Activated CD8-positive, alpha-beta T cell treated with anti-CD3 and anti-CD28 coated beads for 36 hours (primary cell): ENCODE measurements at regions not wholly inside any gene's neighbourhood (a gene's known extent, or its start where the extent isn't known, plus 50 kb on each side); places are given as distances from the start of the nearest gene placed in this dataset.

ENCODE experiments used
- ATAC-seq: fragments of 200-7000 bp; cut with Tn5 transposase; one replicate; pipeline ENCODE4 v1.10.0; 2021; ENCODE audit warnings: mild to moderate bottlenecking, moderate library complexity
- CTCF ChIA-PET: fragments of 350-600 bp; sonication (Branson Sonifier 250); formaldehyde crosslinking; loops from one replicate; lab custom pipeline; 2021; ENCODE audit warnings: antibody characterized with exemption; lab: Charles Lee
- POLR2A ChIA-PET: fragments of 350-600 bp; sonication (Branson Sonifier 250); formaldehyde crosslinking; loops from one replicate; lab custom pipeline; 2021; ENCODE audit warnings: antibody characterized with exemption; lab: Charles Lee
- DNase-seq: peaks from one replicate; pipeline ENCODE4 v3.0.0-alpha.2; 2020
- H3K27ac Mint-ChIP-seq: one replicate; pipeline ENCODE4 v1.8.0; 2021; ENCODE audit warnings: mild to moderate bottlenecking, mixed read lengths
- H3K27me3 Mint-ChIP-seq: one replicate; pipeline ENCODE4 v1.8.0; 2021; ENCODE audit warnings: mixed read lengths
- H3K36me3 Mint-ChIP-seq: one replicate; pipeline ENCODE4 v1.8.0; 2021; ENCODE audit warnings: low read depth, mixed read lengths
- H3K4me1 Mint-ChIP-seq: one replicate; pipeline ENCODE4 v1.8.0; 2021; ENCODE audit warnings: low read depth, mixed read lengths
- H3K4me3 Mint-ChIP-seq: one replicate; pipeline ENCODE4 v1.8.0; 2021; ENCODE audit warnings: mild to moderate bottlenecking, moderate library complexity, mixed read lengths
- H3K9me3 Mint-ChIP-seq: one replicate; pipeline ENCODE4 v1.8.0; 2021; ENCODE audit warnings: mixed read lengths
- intact Hi-C: fragments of 100-400 bp; cut with micrococcal nuclease; formaldehyde crosslinking; loops from one replicate; pipeline ENCODE4 v1.10.0; 2022
- TF ChIP-seq, protein P1 (sequence below): fragments of 200-600 bp; IDR thresholded peaks from one replicate; pipeline ENCODE4 v1.8.0; 2022; ENCODE audit warnings: antibody characterized with exemption, mild to moderate bottlenecking

DNA sequence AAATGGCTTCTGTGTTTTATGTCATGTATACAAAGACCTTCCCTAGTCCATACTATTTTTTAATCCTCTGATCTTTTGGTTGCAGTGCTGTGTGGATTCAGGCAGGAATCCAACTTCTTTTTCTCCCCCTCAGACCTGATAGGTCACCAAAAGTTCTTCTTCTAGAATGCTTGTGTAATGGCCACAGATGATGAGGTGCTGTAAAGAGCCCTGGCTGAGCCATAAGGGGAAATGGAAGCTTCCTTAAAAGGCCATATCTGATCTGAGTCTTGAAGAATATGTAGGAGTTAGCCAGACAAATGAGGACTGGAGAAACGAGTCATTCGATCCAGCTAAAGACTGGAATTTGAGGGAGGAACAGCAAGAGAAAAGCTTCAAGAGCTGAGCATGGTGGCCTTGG lies 353.9 kb downstream of the PCNX1 start:
- TF ChIP-seq, protein P1, sequence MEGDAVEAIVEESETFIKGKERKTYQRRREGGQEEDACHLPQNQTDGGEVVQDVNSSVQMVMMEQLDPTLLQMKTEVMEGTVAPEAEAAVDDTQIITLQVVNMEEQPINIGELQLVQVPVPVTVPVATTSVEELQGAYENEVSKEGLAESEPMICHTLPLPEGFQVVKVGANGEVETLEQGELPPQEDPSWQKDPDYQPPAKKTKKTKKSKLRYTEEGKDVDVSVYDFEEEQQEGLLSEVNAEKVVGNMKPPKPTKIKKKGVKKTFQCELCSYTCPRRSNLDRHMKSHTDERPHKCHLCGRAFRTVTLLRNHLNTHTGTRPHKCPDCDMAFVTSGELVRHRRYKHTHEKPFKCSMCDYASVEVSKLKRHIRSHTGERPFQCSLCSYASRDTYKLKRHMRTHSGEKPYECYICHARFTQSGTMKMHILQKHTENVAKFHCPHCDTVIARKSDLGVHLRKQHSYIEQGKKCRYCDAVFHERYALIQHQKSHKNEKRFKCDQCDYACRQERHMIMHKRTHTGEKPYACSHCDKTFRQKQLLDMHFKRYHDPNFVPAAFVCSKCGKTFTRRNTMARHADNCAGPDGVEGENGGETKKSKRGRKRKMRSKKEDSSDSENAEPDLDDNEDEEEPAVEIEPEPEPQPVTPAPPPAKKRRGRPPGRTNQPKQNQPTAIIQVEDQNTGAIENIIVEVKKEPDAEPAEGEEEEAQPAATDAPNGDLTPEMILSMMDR: no peak
- CTCF ChIA-PET: no interaction called here
- ATAC-seq (no peak), DNase-seq (no peak)
- Mint-ChIP-seq H3K27ac (no peak overlapping the region), H3K4me1 (peaks cover 9% of the 10 kb centered on the region), H3K36me3 (peaks cover 6% of the 10 kb centered on the region), H3K27me3 (no peaks in the 10 kb centered on the region), H3K9me3 (peaks cover 23% of the 10 kb centered on the region), H3K4me3 (no peak overlapping the region)
- intact Hi-C loops: no loop called here
- POLR2A ChIA-PET: no interaction called here

DNA sequence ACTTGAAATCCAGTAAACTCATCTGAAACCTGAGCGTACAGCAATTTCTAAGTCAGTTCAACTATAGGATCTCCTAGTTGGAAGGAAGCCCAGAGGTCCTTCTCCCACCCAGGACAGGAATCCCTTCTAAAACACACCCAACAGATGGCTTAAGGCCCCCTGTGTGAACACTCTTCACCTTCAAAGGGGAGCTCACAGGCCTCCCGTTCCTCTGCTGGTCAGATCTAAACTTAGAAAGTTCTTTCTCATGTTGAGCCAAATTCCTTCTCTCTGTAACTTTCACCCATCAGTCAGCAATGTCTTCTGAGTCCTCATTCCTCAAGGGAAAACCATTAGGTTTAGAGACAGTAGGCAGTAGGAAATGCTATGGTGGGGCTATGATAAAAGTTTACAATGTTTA lies 355.2 kb downstream of the PCNX1 start:
- no peaks in the 10 kb centered on the region for H3K27me3 Mint-ChIP-seq
- intact Hi-C loops: no loop called here
- no peak for DNase-seq
- H3K4me3 Mint-ChIP-seq: no peak overlapping the region
- TF ChIP-seq, protein P1: no peak
- no peak overlapping the region for H3K27ac Mint-ChIP-seq
- peaks cover 23% of the 10 kb centered on the region for H3K9me3 Mint-ChIP-seq
- POLR2A ChIA-PET: no interaction called here
- H3K36me3 Mint-ChIP-seq: peaks cover 6% of the 10 kb centered on the region
- CTCF ChIA-PET: no interaction called here
- peaks cover 18% of the 10 kb centered on the region for H3K4me1 Mint-ChIP-seq
- no peak for ATAC-seq

DNA sequence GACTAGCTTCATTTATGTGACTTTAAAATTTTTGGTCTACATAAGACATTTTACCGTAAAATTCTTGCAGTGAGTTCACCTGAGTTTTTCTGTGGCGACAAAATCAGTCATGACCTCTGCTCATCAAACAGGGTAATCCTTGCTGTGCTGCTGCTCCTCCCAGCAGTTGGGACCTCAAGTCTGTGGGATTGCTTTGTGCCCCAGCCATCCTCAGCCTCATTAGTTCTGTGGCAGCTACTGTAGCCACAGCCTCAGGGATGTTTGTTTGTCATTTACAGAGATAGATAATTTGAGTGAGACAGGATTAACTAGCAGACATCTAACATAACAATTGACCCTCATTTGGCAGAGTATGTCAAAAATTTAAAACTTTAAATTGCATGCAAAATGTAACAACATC lies 357.0 kb downstream of the PCNX1 start:
- no peaks in the 10 kb centered on the region for H3K27me3 Mint-ChIP-seq
- ATAC-seq: no peak
- H3K9me3 Mint-ChIP-seq: peaks cover 24% of the 10 kb centered on the region
- TF ChIP-seq, protein P1: no peak
- H3K4me3 Mint-ChIP-seq: no peak overlapping the region
- intact Hi-C loops: no loop called here
- POLR2A ChIA-PET: interaction anchor here (1.3 kb wide), 1 partner anchor 9 kb away, joined by 3 read pairs; no protein-coding TSS in a partner anchor
- H3K4me1 Mint-ChIP-seq: peaks cover 29% of the 10 kb centered on the region
- no peak for DNase-seq
- peaks cover 6% of the 10 kb centered on the region for H3K36me3 Mint-ChIP-seq
- no peak overlapping the region for H3K27ac Mint-ChIP-seq
- CTCF ChIA-PET: interaction anchor here (0.9 kb wide), 1 partner anchor 12 kb away, joined by 3 read pairs; no protein-coding TSS in a partner anchor

DNA sequence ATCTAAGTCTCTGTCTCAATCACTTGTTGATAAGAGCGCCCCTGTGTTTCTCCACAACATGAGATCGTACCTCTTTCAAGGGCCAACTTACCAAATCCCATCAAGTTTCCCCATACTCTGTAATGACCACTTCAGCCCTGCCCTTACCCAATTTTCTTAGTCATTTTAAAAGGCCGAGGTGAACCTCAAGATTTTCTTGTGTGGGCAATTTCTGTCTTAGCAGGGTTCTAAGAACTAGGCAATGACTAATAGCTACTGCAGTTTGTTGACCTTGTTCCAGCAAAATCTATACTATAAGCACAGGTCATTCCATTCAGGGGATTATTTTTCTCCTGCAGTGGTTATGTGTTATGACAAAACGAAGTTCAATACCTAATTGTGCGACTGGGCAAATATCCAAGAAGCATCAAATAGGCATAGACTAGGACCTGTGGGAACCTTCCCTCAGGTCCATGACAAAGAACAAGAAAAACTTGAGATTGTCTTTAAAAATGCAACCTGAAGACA lies 359.8 kb downstream of the PCNX1 start:
- H3K4me1 Mint-ChIP-seq: peaks cover 39% of the 10 kb centered on the region
- intact Hi-C loops: loop anchor here (5.0 kb wide), 1 partner anchor 125 kb away; no protein-coding TSS in a partner anchor
- DNase-seq (peak; percentile 50), ATAC-seq (peak; percentile 84)
- H3K27ac Mint-ChIP-seq: peak overlapping the region; percentile 77
- H3K9me3 Mint-ChIP-seq: peaks cover 29% of the 10 kb centered on the region
- ChIA-PET POLR2A (no interaction called here), CTCF (no interaction called here)
- peaks cover 9% of the 10 kb centered on the region for H3K36me3 Mint-ChIP-seq
- H3K27me3 Mint-ChIP-seq: no peaks in the 10 kb centered on the region
- H3K4me3 Mint-ChIP-seq: peak overlapping the region; percentile 20
- TF ChIP-seq, protein P1: no peak

DNA sequence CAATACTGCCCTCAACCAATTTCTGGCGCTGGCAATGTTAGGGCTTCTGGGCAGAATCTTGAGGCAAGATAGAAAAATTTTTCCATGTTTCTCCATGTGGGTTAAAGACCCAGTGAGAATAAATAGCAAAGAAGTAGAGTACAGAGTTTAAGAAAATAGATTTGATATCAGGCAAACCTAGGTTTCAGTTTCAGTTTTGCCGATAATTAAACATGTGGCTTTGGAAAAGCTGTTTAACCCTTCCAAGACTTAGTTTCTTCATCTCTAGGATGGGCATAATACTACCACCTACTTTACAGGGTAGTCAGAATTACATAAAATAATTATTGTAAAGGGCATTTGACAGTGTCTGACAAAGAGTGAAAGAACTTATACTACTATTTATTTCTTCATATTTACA lies 360.4 kb downstream of the PCNX1 start:
- ChIA-PET CTCF (no interaction called here), POLR2A (no interaction called here)
- Mint-ChIP-seq H3K27ac (peak overlapping the region; percentile 77), H3K4me1 (peaks cover 39% of the 10 kb centered on the region), H3K27me3 (no peaks in the 10 kb centered on the region), H3K9me3 (peaks cover 29% of the 10 kb centered on the region), H3K4me3 (peak overlapping the region; percentile 20), H3K36me3 (peaks cover 9% of the 10 kb centered on the region)
- no peak for ATAC-seq
- no peak for DNase-seq
- TF ChIP-seq, protein P1: no peak
- intact Hi-C loops: loop anchor here (5.0 kb wide), 1 partner anchor 125 kb away; no protein-coding TSS in a partner anchor
